ENCODE measurements at regions not wholly inside any gene's neighbourhood (a gene's known extent, or its start where the extent isn't known, plus 50 kb on each side); places are given as distances from the start of the nearest gene placed in this dataset.
A peak's percentile ranks its signal among the peaks of the same experiment; 100 is the strongest.

DNA sequence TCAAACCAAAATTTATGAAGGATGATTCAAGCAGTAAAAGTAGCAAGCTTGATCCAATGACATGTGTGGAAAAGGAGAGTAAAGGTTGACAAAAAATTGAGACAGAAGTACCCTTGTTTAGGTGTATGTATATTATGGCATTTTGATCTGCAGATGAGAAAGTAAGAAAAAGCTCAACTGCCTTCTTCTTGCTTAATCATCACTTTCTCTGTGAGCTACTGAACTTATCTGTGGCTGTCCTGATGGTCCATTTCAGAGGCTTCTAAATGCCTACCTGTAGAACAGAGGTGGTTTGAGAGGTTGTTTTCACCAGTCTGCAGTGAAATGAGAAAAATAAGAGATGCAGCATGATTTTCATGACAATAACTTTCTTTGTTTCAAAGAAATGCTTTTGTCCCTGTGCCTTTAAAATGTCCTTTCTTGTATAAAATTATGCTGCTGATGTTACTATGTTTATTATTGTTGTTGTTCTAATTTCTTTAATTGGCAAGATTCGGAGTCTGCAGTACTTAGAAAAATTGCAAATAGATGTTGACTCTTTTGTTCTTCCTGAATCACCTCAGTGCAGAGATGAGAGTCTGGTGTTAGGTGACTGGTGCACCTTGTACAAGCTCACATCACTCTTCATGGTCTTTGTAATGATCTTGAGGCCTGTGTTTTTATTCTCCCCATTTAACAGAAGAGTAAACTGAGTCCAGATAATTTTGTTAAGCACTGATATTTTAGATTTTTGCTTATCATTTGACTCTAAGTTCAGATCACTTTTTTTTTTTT is 821.9 kb downstream of the VRK1 start:
- no peak for DNase-seq

DNA sequence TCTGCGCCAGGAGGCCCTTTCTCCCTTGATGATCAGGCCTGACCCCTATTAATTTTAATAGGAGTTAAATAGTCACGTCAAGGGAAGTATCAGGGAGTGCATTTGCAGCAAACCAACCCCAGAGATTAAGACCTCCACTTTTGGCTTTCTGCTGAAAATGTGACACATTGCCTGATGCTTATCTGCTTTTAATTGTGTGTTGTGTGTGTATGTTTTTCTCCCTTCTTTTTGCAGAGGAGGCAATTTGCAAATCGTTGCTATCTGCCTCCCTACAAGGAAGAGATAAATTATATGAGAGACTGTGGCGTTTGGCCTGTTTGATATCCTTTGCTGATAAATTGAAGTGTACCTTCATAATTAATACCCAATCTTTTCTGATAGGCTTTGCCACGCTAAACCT is 822.9 kb downstream of the VRK1 start:
- DNase-seq = no peak

DNA sequence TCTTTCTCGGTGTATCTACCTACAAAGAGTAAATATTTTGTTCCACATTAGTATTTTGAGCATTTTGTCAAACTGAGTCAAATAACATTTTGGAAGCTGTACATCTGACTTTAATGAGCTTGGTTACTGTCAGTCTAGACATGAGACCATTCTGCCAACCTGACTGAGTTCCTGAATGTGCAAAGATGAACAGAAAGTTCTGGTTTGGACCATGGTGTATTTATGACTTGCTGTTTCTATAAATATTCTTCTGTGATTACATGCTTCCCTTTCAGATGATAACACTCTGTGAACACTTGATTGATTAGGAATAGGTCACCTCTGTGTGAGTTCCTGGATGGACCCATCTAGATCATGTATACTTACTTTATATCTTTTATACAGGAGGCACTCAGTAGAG is 827.8 kb downstream of the VRK1 start:
- DNase-seq = no peak

DNA sequence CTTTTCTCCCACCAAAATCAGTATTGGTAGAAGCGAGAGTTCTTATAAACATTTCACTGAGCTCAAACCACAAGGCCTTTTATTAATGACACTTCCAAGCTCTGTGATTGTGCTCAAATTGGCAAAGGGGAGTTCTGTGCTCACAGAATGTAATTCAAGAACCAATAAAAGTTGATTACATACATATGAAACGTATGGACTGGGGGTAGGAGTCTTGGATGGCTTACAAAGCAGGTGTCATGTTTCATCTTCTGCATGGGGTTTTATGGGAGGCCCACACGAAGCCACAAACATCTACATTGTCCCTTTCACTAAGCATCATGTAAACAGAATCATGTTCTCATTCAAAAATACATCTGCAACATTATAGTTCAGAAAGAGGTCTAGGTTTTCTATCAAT is 828.3 kb downstream of the VRK1 start:
- no peak for DNase-seq

DNA sequence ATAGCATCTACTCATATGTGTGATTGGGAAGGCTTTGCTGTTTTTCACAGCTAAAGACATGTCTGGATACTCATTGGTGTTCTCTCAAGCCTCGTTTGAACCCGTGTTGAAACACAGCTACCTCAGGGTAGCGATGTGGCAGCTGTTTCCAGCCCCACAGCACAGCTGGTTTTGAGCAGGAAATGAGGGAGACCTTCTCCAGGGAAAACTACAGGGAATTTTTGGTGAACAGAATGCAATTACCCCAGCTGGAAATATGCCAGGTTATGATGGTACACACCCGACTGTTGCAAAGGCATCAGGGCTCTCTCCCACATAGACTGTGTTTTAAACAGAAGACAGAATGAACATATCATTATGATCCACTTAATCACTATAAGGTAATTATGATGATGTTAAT is 828.9 kb downstream of the VRK1 start:
- no peak for DNase-seq

DNA sequence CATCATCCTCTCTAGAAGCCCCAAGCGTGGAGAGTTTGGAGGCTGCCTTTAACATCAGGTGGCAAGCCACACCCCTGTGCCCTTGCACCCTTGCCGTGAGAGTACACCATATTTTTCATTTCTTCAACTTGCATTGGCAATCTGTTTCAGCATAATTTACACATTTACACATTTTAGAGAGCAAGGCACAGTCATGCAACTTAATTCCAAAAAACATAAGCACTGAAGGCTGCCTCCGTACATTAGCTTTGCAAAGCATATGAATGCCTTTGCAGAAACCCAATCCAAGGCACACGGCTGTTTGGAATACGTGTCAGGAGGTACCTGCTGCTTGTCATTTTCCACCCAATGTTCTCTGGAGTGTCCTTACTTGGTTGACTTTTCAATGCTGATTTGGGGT is 833.1 kb downstream of the VRK1 start:
- DNase-seq = no peak

DNA sequence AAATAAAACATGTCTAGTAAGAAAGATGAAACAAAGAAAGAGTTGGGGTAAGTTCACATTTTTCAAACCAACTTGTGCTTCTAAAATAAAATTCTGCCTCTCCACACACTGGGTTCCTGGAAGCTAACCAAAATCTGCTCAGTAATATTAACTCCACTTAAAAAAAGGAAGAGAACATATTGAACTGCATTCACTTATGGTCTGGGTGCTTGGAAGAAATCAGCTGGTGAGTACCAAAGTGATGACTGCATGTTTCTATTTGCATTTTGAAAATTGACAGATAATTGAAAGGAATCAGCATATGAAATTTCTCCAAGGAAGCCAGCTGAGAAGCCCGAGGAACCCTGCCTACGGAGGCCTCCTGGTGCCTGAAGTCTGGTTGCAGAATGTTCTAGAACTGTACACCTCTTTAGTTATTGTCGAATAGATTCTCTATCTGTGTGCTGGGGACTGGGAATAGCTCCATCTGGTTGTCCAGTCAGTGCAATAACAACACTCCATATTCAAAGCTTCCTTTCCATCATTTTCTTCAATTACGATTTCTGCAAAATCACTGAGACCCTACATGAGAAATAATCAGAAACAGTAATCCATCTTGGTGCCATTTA is 836.1 kb downstream of the VRK1 start:
- DNase-seq = no peak

DNA sequence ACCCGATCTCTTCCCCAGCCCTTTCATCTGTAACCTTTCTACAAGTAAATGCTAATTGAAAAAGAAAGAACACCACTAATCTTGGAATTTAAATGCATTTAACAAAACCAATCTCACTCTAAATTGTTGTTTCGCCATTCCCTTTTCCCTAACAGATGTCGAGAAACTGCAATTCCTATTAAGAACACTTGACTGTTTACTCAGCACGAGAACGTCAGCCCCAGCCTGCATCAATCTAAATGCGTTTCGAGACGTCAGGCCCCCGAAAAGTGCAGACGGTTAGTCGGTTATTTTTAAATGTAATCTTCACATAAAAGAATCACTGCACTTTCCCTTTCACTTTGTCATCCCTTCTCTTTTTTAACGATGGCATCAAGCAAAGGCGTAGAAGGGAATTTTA is 837.6 kb downstream of the VRK1 start:
- DNase-seq = peak; percentile 28

DNA sequence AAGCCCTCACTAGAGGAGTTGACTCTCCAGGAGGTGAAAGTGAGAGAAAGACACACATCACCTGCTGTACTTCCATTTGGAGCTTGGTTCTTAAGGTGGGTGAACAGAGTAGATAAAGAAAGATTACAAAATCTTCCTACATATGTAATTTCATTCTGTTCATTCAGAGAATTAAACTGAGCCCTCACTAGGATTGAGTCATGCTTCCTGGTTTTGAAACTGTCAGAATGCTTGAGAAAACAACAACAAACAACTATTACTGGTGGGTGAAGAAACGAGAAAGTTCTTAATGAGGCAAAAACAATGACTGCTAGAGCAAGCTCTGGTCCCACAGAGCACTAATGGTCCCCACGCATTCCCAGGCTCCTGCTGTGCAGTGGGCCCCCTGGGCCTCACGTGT is 841.7 kb downstream of the VRK1 start:
- DNase-seq = no peak

DNA sequence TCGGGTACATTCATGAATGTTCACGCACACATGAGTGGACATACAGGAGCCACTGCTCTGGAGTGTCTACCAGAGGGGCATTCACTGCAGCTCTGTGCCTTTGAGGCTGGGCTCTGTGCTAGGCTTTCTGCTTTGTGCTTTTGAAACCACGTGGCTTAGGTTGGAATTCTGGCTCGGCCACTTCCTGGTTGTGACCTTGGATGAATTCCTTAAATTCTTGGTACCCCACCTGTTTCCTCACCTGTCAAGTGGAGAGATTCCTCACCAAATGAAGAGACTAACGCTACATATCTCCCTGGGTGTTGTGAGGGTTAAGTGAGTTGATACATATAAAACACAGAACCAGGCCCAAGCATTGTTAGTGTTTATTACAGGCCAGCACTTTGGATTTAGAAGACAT is 842.8 kb downstream of the VRK1 start:
- no peak for DNase-seq

DNA sequence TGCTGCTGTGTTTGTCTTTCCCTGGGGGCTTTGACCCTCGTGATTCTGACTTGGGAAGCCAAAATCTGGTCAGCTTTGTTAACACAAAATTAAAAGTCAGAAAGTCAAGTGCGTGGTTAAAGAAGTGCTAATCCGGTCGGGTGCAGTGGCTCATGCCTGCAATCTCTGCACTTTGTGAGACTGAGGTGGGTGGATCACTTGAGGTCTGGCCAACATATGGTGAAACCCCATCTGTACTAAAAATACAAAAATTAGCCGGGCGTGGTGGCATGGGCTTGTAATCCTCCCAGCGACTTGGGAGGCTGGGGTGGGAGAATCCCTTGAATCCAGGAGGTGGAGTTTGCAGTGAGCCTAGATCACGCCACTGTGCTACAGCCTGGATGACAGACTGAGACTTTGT is 844.6 kb downstream of the VRK1 start:
- no peak for DNase-seq

DNA sequence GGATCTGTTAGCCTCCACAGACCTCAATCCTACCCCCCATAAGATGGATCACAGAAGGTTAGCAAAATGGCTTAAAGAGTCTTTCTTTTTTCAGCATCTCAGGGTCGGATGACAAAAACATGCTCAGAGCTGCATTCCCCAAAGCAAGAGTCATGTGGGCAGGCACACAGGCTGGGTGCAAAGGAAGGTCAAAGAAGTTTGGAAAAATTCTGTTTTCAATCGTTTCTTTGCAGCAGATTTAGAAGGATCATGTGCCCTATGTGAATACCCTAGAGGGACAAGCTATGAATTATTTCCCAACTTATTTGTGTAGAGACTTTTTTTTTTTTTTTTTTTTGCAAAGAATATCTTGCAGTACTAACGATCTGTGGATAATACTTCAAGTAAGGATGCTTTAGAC is 845.4 kb downstream of the VRK1 start:
- no peak for DNase-seq

DNA sequence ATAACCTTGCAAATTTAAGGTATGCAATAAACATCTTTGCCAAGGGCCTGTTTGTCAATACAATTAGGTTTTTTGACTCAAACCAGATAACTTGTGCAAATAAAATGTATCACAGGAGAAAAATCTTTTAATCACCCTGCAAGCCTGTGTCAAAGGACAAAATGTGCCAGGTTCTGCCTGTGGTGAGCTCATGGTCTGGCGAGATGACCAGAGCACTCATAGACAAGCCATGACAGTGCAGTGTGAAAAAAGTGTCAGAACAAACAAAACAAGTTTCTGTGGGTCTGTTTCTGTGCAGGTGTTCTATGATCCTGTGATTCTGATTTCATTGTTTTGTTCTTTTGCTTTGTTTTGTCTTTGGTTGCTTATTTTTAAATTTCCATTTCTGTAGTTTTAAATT is 847.2 kb downstream of the VRK1 start:
- no peak for DNase-seq

DNA sequence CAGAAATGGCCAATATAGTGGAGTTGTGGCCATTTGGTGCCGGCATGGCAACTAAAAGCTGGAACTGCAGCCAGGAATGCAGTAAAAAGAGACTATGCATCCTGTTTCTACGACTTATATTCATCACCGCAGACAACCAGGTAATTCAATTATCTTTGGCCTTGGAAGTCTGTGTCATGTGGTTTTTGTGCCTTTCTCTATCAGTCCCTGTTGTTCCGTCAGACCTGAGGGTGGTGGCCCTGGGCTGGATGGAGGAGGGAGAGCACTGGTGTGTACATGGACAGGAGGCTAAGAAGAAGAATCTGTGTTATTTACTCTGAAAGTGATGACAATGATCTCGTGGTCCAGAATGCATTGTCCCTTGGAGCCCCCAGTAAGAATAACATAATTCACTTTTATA is 852.6 kb downstream of the VRK1 start:
- DNase-seq = no peak

DNA sequence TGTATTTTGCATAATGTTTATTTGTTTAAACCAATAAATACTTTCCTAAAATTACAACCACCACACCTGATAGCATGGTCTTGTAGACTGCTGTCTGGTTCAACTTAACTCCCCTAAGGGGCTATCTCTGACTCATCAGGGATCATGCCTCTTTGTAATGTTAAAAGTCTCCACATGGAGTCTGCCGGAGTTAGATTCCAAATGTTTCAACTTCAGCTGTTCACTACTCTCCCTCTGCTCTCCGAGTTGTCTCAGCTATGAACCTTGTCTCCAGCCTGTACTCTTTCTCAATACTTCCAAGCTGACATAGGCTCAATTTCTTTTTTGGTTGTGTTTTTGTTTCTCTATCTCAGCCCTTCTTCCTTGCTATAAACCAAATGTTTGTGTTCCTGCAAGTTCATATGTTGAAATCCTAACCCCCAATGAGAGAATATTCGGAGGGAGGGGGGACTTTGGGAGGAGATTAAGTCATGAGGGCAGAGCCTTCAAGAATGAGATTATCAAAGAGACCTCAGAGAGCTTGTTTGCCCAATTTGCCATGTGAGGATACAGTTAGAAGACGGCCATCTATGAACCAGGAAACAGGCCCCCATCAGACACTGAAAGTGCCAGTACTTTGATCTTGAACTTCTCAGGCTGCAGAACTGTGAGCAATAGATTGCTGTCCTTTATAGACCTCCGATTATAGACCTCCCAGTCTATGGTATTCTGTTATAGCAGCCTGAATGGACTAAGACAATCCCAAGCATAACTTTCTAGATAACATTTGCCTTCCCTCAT is 858.2 kb downstream of the VRK1 start:
- DNase-seq = no peak

DNA sequence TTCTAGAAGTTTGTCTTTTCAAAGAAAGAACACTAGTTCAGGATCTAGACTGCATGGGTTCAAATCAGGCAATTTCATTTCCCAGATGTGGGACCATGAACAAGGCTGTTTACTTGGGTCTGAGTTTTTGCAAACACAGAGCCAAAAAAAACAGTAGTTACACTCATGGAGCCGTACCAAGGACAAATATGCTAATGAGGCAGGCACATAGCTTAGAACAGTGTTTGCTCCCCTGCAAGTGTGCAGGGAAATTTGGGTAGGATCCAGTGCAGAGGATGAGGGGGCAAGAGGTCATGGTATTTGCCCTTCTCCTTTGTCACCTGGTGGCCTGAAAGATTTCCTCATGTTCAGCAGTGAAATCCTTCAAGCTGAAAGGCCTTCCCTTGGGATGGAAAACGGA is 860.4 kb downstream of the VRK1 start:
- DNase-seq = no peak

DNA sequence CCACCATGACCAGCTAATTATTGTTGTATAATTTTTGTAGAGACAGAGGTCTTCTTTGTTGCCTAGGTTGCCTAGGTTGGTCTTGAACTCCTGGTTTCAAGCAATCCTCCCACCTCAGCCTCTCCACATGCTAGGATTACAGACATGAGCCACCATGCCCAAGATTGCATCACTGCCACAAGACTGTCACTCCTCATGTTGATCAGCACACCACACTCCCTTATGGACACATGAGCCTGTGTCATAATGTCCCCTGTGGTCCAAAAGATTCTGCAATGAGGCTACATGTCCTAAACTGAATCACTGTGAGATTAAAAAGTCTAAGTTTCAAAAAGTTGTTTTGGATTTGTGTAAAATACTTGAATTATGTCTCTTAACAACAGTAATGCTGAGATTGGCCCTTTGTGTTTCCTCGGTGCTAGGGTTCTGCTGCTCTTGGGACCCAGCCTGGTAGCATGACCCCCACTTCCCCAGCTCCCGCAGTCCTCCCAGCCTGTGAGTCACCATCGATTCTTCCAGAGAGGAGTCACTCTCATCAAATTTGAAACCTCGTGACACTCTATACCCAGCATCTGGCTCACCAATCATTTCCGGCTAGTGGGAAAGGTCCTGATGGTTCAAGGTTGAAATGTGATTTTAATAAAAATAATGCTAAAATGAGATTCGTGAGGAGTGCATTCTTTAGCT is 890.9 kb downstream of the VRK1 start:
- no peak for DNase-seq

DNA sequence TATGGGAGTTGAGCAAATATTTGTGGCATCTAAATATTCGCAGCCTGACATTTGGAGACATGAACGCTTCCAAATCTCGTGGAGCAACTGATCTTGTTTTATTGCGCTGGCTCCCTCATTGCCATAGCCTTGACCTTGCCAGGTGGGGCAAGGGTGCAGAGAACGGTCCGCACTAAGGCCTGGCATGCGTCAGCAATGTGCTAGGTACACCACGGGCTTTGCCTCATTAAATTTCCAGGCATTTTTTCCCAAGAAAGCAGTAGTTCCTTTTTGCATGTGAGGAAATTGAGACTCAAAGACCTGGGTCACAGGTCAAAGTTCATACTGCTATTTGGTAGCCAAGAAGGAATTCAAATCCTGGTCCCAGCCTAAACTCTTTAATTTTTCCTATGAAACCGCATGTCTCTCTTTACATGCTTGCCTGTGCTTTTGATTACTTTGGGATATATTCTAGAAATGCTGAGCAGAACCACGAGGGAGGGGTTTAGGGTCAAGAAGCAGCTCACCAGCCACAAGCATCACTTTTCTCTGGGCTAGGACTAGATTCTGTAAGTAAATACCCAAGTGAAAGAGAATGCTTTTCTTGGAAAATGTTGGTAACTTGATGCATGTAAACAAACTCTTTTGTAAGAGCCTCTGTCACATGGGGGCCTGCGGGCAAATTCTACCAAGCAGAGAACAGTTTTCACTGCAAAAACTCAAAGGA is 891.6 kb downstream of the VRK1 start:
- DNase-seq = no peak

DNA sequence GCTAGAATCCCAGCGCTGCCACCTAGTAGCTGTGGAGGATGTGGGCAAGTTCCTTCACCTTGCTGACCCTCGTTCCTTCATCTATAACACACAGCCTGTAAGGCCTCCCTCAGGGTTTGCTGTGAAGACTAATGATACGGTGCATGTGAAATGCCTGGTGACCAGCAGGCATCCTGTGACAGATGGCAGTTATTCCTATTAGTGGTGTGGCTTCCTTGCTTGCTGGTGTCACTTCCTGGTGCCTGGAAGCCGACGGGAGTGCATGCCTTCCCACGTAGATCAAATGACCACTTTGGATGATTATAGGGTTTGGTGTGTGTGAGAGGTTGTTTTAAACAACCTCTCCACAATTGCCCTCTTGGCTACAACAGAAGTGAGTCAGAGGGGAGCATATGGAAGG is 894.9 kb downstream of the VRK1 start:
- DNase-seq = no peak

DNA sequence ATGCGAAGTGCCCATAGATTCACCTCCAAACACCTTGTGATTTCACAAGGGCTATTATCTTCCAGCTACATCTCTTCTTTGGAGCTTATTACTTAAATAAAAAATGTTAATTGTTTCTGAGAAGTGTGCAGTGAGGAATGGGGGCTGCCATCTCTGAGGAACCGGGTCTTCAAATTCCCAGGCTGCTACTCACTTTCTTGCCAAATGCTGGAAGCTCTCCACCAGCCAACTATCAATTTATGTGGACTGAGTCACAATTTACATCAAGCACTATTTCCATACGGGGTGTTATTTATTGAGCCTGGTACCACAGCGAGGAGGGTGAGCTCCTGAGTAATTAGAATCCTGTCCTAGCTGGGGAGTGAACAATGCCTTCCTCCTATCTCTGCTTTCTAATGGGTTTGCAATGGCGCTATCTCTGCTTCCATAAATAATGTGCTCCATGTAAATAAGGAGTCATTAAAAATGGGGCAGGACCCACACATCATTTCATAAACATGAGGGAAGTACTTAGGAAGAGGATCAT is 898.3 kb downstream of the VRK1 start:
- DNase-seq = no peak

DNA sequence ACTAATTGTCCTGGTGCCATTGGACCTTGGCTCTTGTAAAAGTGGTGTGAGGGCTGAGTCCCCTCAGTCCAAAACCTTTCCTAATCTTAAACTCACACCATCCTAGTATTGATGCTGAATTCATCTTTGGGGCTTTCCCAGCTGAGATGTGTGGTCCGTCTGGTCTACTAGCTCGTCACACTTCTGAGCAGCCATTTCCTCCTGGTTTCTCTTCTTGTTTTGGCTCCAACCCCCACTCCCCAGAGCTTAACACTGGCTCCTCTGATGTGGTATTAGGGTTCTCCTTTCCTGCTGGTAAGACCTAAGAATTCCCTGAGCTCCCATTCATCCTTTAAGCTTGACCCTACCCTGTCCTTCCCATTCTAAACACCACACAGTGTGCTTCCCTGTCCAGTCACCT is 900.6 kb downstream of the VRK1 start:
- DNase-seq = no peak

DNA sequence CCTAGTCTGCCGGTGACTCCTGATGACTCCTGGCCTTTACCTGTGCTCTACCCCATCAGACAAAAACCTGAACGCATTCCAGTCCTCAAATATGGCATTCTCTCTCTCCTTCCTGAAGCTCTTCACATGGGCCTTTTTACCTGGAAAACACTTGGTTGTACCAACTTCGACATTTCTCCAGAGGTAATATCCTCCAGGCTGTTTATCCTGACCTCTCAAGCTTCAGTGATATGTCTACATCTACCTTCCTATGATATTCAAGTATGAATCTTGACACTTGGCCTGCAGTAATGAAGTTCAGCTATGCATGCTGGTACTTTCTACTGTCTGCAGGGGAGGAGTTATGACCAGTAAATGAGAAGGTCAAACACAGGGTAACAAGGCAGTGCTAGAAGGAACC is 901.8 kb downstream of the VRK1 start:
- no peak for DNase-seq

Data from DMS53 (cell line).